ENCODE measurements at regions not wholly inside any gene's neighbourhood (a gene's known extent, or its start where the extent isn't known, plus 50 kb on each side); places are given as distances from the start of the nearest gene placed in this dataset.

GRCh38 chr15:98288091-98288590, 327.6 kb downstream of the ARRDC4 start:
- POLR2A ChIA-PET, result no interaction called here
- H2AFZ ChIP-seq (ENCODE audit: low read depth, low read length), result no peak overlapping the region
- dilution Hi-C loops (cut with MboI; ENCODE audit: extremely low pct_ligation_motif_present, low sequenced_read_pairs) (no loop called here), intact Hi-C loops (cut with micrococcal nuclease) (no loop called here)
- no peaks in the 10 kb centered on the region for H3K79me2 ChIP-seq (ENCODE audit: control insufficient read depth, insufficient read depth, low read length)
- FAIRE-seq (no peak), DNase-seq (ENCODE audit: low read depth, low spot score) (no peak)
- H3K4me3 ChIP-seq (replicated peaks in 1 of 3; ENCODE audit: insufficient read depth in 1 of 3, low read depth in 1 of 3, low read length in 3 of 3), result no peak overlapping the region
- H4K20me1 ChIP-seq (replicated peaks; ENCODE audit: control insufficient read depth, extremely low read depth, insufficient read depth, low read length), result no peaks in the 10 kb centered on the region
- H3K27me3 ChIP-seq (ENCODE audit: control insufficient read depth in 2 of 2, insufficient read depth in 2 of 2, low read length in 2 of 2), result no peaks in the 10 kb centered on the region
- BruUV-seq (replicated peaks), result no TSS peak
- no peak overlapping the region for H3K27ac ChIP-seq (ENCODE audit: insufficient read depth, low read depth, low read length)
- TF ChIP-seq EZH2 (IDR thresholded peaks at IDR 0.05; ENCODE audit: borderline replicate concordance, low read depth, low read length, severe bottlenecking) (no peak), FOS (IDR thresholded peaks at IDR 0.05; ENCODE audit: borderline replicate concordance, insufficient read depth, low read length) (no peak)
- H3K4me1 ChIP-seq (ENCODE audit: control insufficient read depth, extremely low read depth, insufficient read depth, low read length), result no peaks in the 10 kb centered on the region
- no peaks in the 10 kb centered on the region for H3K36me3 ChIP-seq (ENCODE audit: control insufficient read depth in 2 of 2, extremely low read depth in 1 of 2, insufficient read depth in 2 of 2, low read length in 2 of 2)
- no peaks in the 10 kb centered on the region for H3K9me3 ChIP-seq (replicated peaks; ENCODE audit: control insufficient read depth, insufficient read depth, low read length)
- H3K9ac ChIP-seq (replicated peaks; ENCODE audit: extremely low read depth, insufficient read depth, low read length), result no peak overlapping the region
- H3K9me1 ChIP-seq (replicated peaks; ENCODE audit: control insufficient read depth, extremely low read depth, insufficient read depth, low read length), result no peaks in the 10 kb centered on the region
- CTCF ChIA-PET, result no interaction called here
- H3K4me2 ChIP-seq (ENCODE audit: insufficient read depth, low read length), result no peak overlapping the region

- dilution Hi-C loops (cut with MboI; ENCODE audit: extremely low pct_ligation_motif_present, low sequenced_read_pairs), result no loop called here
- Histone ChIP-seq H3K9me3 (replicated peaks; ENCODE audit: control insufficient read depth, insufficient read depth, low read length) (no peaks in the 10 kb centered on the region), H3K27ac (ENCODE audit: insufficient read depth, low read depth, low read length) (no peak overlapping the region), H3K27me3 (ENCODE audit: control insufficient read depth in 2 of 2, insufficient read depth in 2 of 2, low read length in 2 of 2) (no peaks in the 10 kb centered on the region), H3K36me3 (ENCODE audit: control insufficient read depth in 2 of 2, extremely low read depth in 1 of 2, insufficient read depth in 2 of 2, low read length in 2 of 2) (no peaks in the 10 kb centered on the region), H3K4me3 (replicated peaks in 1 of 3; ENCODE audit: insufficient read depth in 1 of 3, low read depth in 1 of 3, low read length in 3 of 3) (no peak overlapping the region), H3K4me1 (ENCODE audit: control insufficient read depth, extremely low read depth, insufficient read depth, low read length) (no peaks in the 10 kb centered on the region), H4K20me1 (replicated peaks; ENCODE audit: control insufficient read depth, extremely low read depth, insufficient read depth, low read length) (no peaks in the 10 kb centered on the region), H2AFZ (ENCODE audit: low read depth, low read length) (no peak overlapping the region), H3K9ac (replicated peaks; ENCODE audit: extremely low read depth, insufficient read depth, low read length) (no peak overlapping the region), H3K9me1 (replicated peaks; ENCODE audit: control insufficient read depth, extremely low read depth, insufficient read depth, low read length) (no peaks in the 10 kb centered on the region), H3K4me2 (ENCODE audit: insufficient read depth, low read length) (no peak overlapping the region), H3K79me2 (ENCODE audit: control insufficient read depth, insufficient read depth, low read length) (no peaks in the 10 kb centered on the region)
- ChIA-PET POLR2A (no interaction called here), CTCF (interaction anchor here (1.5 kb wide), 1 partner anchor 22 kb away, joined by 4 read pairs; no protein-coding TSS in a partner anchor)
- DNase-seq (ENCODE audit: low read depth, low spot score) (no peak), FAIRE-seq (no peak)
- no TSS peak for BruUV-seq (replicated peaks)
- TF ChIP-seq MYC (IDR thresholded peaks at IDR 0.05; ENCODE audit: low read depth, low read length) (no peak), EZH2 (IDR thresholded peaks at IDR 0.05; ENCODE audit: borderline replicate concordance, low read depth, low read length, severe bottlenecking) (no peak), MAX (IDR thresholded peaks at IDR 0.05; ENCODE audit: insufficient read depth, insufficient read length) (no peak), CTCF (IDR thresholded peaks at IDR 0.05; ENCODE audit: extremely low read depth in 1 of 2, insufficient read depth in 1 of 2, low read depth in 1 of 2, low read length in 2 of 2) (no peak), POLR2A (IDR thresholded peaks at IDR 0.05; ENCODE audit: low read depth, low read length) (no peak), GATA2 (IDR thresholded peaks at IDR 0.05; ENCODE audit: insufficient read depth, insufficient read length, low read depth, low read length) (no peak), POLR2AphosphoS5 (IDR thresholded peaks at IDR 0.05; ENCODE audit: insufficient read depth, low read depth, low read length) (no peak), FOS (IDR thresholded peaks at IDR 0.05; ENCODE audit: borderline replicate concordance, insufficient read depth, low read length) (no peak), JUN (IDR thresholded peaks at IDR 0.05; ENCODE audit: borderline replicate concordance, insufficient read depth, insufficient read length, low read depth) (no peak)
- intact Hi-C loops (cut with micrococcal nuclease), result loop anchor here (10.0 kb wide), 2 partner anchors 1045 to 1935 kb away; no protein-coding TSS in a partner anchor
Measured at GRCh38 chr15:98289747-98290146, 329.2 kb downstream of the ARRDC4 start.
